Mesendoderm (in vitro differentiated cells): ENCODE measurements at regions not wholly inside any gene's neighbourhood (a gene's known extent, or its start where the extent isn't known, plus 50 kb on each side); places are given as distances from the start of the nearest gene placed in this dataset.

Experiments
- DNase-seq: peaks from one replicate; pipeline ENCODE4 v3.0.0; 2013
- H2AK5ac ChIP-seq: 2 replicates; pipeline ENCODE4 v1.6.1; 2013; ENCODE audit warnings: low read length, inconsistent platforms
- H2BK120ac ChIP-seq: 2 replicates; pipeline ENCODE4 v1.6.1; 2013; ENCODE audit warnings: low read depth, mild to moderate bottlenecking, low read length, moderate library complexity, mixed read lengths
- H2BK15ac ChIP-seq: replicated peaks from 2 replicates; pipeline ENCODE4 v1.6.1; 2013; ENCODE audit warnings: low read depth, mild to moderate bottlenecking, moderate library complexity
- H2BK5ac ChIP-seq: 2 replicates; pipeline ENCODE4 v1.6.1; 2013; ENCODE audit warnings: low read length, inconsistent platforms
- H3K18ac ChIP-seq: 2 replicates; pipeline ENCODE4 v1.6.1; 2013; ENCODE audit warnings: mild to moderate bottlenecking, low read length, mixed read lengths
- H3K23ac ChIP-seq: one replicate; pipeline ENCODE4 v1.6.1; 2013; ENCODE audit warnings: low read length
- H3K27ac ChIP-seq: 2 replicates; pipeline ENCODE4 v1.5.1; 2013; ENCODE audit warnings: low read depth, mild to moderate bottlenecking, inconsistent platforms, low read length, moderate library complexity
- H3K27me3 ChIP-seq: 2 replicates; pipeline ENCODE4 v1.6.1; 2013; ENCODE audit warnings: low read length, control low read depth, mild to moderate bottlenecking, inconsistent platforms; ENCODE audit not compliant: insufficient read depth, poor library complexity
- H3K36me3 ChIP-seq: 2 replicates; pipeline ENCODE4 v1.6.1; 2013; ENCODE audit warnings: low read length, inconsistent platforms; ENCODE audit not compliant: control insufficient read depth, insufficient read depth
- H3K4ac ChIP-seq: one replicate; pipeline ENCODE4 v1.6.1; 2013; ENCODE audit warnings: low read depth, mild to moderate bottlenecking, low read length, moderate library complexity
- H3K4me1 ChIP-seq: 2 replicates; pipeline ENCODE4 v1.6.1; 2013; ENCODE audit warnings: low read depth, low read length, inconsistent platforms; ENCODE audit not compliant: control insufficient read depth
- H3K4me2 ChIP-seq: 2 replicates; pipeline ENCODE4 v1.6.1; 2013; ENCODE audit warnings: low read length
- H3K4me3 ChIP-seq: 2 replicates; pipeline ENCODE4 v1.5.1; 2013; ENCODE audit warnings: mild to moderate bottlenecking, low read length
- H3K56ac ChIP-seq: one replicate; pipeline ENCODE4 v1.6.1; 2013; ENCODE audit warnings: low read length
- H3K79me1 ChIP-seq: 2 replicates; pipeline ENCODE4 v1.6.1; 2013; ENCODE audit warnings: low read length, inconsistent platforms
- H3K79me2 ChIP-seq: 2 replicates; pipeline ENCODE4 v1.6.1; 2013; ENCODE audit warnings: mild to moderate bottlenecking, low read length; ENCODE audit not compliant: control insufficient read depth, insufficient read depth
- H3K9ac ChIP-seq: 2 replicates; pipeline ENCODE4 v1.6.1; 2013; ENCODE audit warnings: low read length, inconsistent platforms
- H4K5ac ChIP-seq: one replicate; pipeline ENCODE4 v1.6.1; 2013; ENCODE audit warnings: low read length
- H4K8ac ChIP-seq: one replicate; pipeline ENCODE4 v1.6.1; 2013; ENCODE audit warnings: low read depth, mild to moderate bottlenecking, control low read depth, low read length, moderate library complexity
- WGBS: extraction: QIAGEN DNeasy Blood & Tissue Kit; methylation state at CpG from one replicate; pipeline ENCODE4 v1.1.7; 2013; ENCODE audit warnings: low lambda C conversion rate, missing lambda C conversion rate; ENCODE audit not compliant: insufficient coverage; ENCODE audit errors: extremely low coverage; 5-methylcytosine and 5-hydroxymethylcytosine counted together

DNA sequence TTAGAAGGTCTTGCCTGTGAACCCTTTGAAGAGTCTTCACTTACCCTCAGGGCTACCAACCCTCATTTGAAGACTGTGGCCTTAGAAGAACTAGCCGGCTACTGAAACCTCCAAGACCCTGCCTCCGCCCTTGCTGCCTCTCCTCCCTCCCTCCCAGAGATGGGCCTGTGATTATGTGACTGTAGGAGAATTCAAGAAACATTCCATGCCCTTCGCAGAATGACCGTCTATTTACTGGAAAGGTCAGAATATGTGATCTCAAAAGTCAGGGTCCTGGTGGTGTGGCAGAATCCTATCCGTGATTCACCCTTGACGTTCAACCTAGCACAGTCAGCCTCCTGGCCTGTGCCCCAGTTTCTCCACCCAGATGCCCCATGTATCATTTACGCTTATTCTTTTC lies 109.6 kb downstream of the CTNND1 start:
- Histone ChIP-seq H2BK5ac (no peak overlapping the region), H2AK5ac (no peak overlapping the region), H3K18ac (no peak overlapping the region), H3K27me3 (no peaks in the 10 kb centered on the region), H3K79me2 (no peaks in the 10 kb centered on the region), H4K8ac (no peak overlapping the region), H3K4me2 (no peak overlapping the region), H4K5ac (no peak overlapping the region), H3K9ac (no peak overlapping the region), H3K56ac (no peak overlapping the region), H2BK120ac (no peak overlapping the region), H2BK15ac (no peak overlapping the region), H3K4me1 (no peaks in the 10 kb centered on the region), H3K79me1 (no peaks in the 10 kb centered on the region), H3K4me3 (no peak overlapping the region), H3K27ac (no peak overlapping the region), H3K4ac (no peak overlapping the region), H3K36me3 (no peaks in the 10 kb centered on the region), H3K23ac (no peak overlapping the region)
- WGBS = no CpG with 5 or more reads among the region's 7 CpGs
- no peak for DNase-seq

DNA sequence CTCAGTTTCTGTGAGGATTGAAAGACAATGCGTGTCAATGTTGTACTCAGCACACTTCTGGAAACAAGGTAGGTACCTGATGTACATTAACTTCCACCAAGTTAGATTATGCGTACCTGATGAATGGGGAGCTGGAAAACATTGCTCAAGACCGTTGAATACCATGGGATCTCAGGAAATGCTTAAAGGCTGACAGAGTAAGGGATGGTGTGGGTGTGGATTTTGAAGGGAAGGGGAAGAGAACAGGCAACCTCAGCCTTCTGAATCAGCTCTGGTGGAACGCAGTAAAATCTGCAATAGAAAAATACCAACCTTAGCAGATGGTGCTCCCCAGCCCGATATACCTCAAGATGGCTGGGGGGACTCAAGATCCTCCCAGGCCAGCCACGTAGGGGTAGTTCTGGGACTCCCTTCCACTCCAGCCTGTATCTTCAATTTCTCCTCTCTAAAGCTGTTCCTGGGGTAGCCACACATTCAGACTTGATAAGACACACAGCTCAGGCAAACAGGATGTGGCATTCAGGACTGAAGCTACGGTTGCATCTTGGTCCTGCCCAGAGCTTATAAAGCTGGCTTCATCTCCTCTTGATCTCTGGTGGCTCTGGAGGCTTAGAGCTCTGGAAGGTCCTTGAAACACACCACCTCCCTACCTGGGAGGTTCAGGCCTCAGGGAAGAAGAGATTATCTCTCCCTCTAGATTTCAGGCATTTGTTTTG lies 111.8 kb downstream of the CTNND1 start:
- H4K8ac ChIP-seq = no peak overlapping the region
- no peaks in the 10 kb centered on the region for H3K4me1 ChIP-seq
- H2BK5ac ChIP-seq = no peak overlapping the region
- no peak overlapping the region for H3K23ac ChIP-seq
- H2BK120ac ChIP-seq = no peak overlapping the region
- H3K56ac ChIP-seq = no peak overlapping the region
- no peak overlapping the region for H2BK15ac ChIP-seq
- H3K4me2 ChIP-seq = no peak overlapping the region
- H2AK5ac ChIP-seq = no peak overlapping the region
- no peak overlapping the region for H3K4me3 ChIP-seq
- H3K27me3 ChIP-seq = no peaks in the 10 kb centered on the region
- H3K4ac ChIP-seq = no peak overlapping the region
- no peaks in the 10 kb centered on the region for H3K79me2 ChIP-seq
- no peak overlapping the region for H3K9ac ChIP-seq
- H4K5ac ChIP-seq = no peak overlapping the region
- WGBS = no CpG with 5 or more reads among the region's 7 CpGs
- H3K36me3 ChIP-seq = no peaks in the 10 kb centered on the region
- H3K27ac ChIP-seq = no peak overlapping the region
- DNase-seq = no peak
- no peak overlapping the region for H3K18ac ChIP-seq
- no peaks in the 10 kb centered on the region for H3K79me1 ChIP-seq

GRCh38 chr11:57874981-57875380 lies 113.4 kb downstream of the CTNND1 start:
- Histone ChIP-seq H4K8ac (no peak overlapping the region), H3K4me3 (no peak overlapping the region), H3K79me1 (no peaks in the 10 kb centered on the region), H3K4me1 (no peaks in the 10 kb centered on the region), H2BK120ac (no peak overlapping the region), H3K56ac (no peak overlapping the region), H3K4ac (no peak overlapping the region), H3K79me2 (no peaks in the 10 kb centered on the region), H2BK5ac (no peak overlapping the region), H3K18ac (no peak overlapping the region), H2BK15ac (no peak overlapping the region), H3K27ac (no peak overlapping the region), H2AK5ac (no peak overlapping the region), H3K4me2 (no peak overlapping the region), H3K27me3 (no peaks in the 10 kb centered on the region), H4K5ac (no peak overlapping the region), H3K9ac (no peak overlapping the region), H3K23ac (no peak overlapping the region), H3K36me3 (no peaks in the 10 kb centered on the region)
- WGBS = no CpG with 5 or more reads among the region's 10 CpGs
- DNase-seq = no peak

GRCh38 chr11:57881647-57882046 lies 120.0 kb downstream of the CTNND1 start:
- H3K4me2 ChIP-seq = no peak overlapping the region
- no peak overlapping the region for H4K8ac ChIP-seq
- no peak overlapping the region for H3K4me3 ChIP-seq
- H2BK15ac ChIP-seq = no peak overlapping the region
- H4K5ac ChIP-seq = no peak overlapping the region
- H3K79me2 ChIP-seq = no peaks in the 10 kb centered on the region
- no peak overlapping the region for H2AK5ac ChIP-seq
- no peak overlapping the region for H2BK5ac ChIP-seq
- H3K36me3 ChIP-seq = no peaks in the 10 kb centered on the region
- no peak overlapping the region for H3K56ac ChIP-seq
- H2BK120ac ChIP-seq = no peak overlapping the region
- no peaks in the 10 kb centered on the region for H3K79me1 ChIP-seq
- DNase-seq = no peak
- H3K27ac ChIP-seq = no peak overlapping the region
- no peak overlapping the region for H3K4ac ChIP-seq
- H3K9ac ChIP-seq = no peak overlapping the region
- no peak overlapping the region for H3K18ac ChIP-seq
- WGBS = no CpG with 5 or more reads among the region's 3 CpGs
- H3K23ac ChIP-seq = no peak overlapping the region
- no peaks in the 10 kb centered on the region for H3K27me3 ChIP-seq
- H3K4me1 ChIP-seq = no peaks in the 10 kb centered on the region

- no peak overlapping the region for H2BK120ac ChIP-seq
- H3K23ac ChIP-seq = no peak overlapping the region
- H3K56ac ChIP-seq = no peak overlapping the region
- no peak overlapping the region for H3K4ac ChIP-seq
- no peak overlapping the region for H3K9ac ChIP-seq
- no peak overlapping the region for H4K8ac ChIP-seq
- no peak overlapping the region for H4K5ac ChIP-seq
- H2BK5ac ChIP-seq = no peak overlapping the region
- no peak for DNase-seq
- H2AK5ac ChIP-seq = no peak overlapping the region
- H3K79me1 ChIP-seq = no peaks in the 10 kb centered on the region
- no peak overlapping the region for H3K27ac ChIP-seq
- no CpG with 5 or more reads among the region's 1 CpG for WGBS
- H3K18ac ChIP-seq = no peak overlapping the region
- H3K36me3 ChIP-seq = no peaks in the 10 kb centered on the region
- H2BK15ac ChIP-seq = no peak overlapping the region
- H3K4me2 ChIP-seq = no peak overlapping the region
- H3K79me2 ChIP-seq = no peaks in the 10 kb centered on the region
- no peak overlapping the region for H3K4me3 ChIP-seq
- no peaks in the 10 kb centered on the region for H3K27me3 ChIP-seq
- H3K4me1 ChIP-seq = no peaks in the 10 kb centered on the region
Measured at GRCh38 chr11:57883630-57884029, 122.0 kb downstream of the CTNND1 start.
